Caco-2 (cell line): ENCODE measurements at regions not wholly inside any gene's neighbourhood (a gene's known extent, or its start where the extent isn't known, plus 50 kb on each side); places are given as distances from the start of the nearest gene placed in this dataset.
"Not testable (repeated sequence)": the region's sequence is repeated elsewhere in the genome, so short reads cannot be mapped to it uniquely, and the experiment has no call there.

Source experiments
- BruUV-seq: library from RNA; stranded (reverse); fragments of 400-500 nt; replicated peaks from 2 replicates; lab custom pipeline; 2021; lab: Mats Ljungman, UMichigan
- CTCF ChIA-PET: fragments of 300-600 bp; sonication (Branson Sonifier 250); formaldehyde crosslinking; loops from one replicate; lab custom pipeline; 2022; ENCODE audit warnings: antibody characterized with exemption; lab: Charles Lee
- POLR2A ChIA-PET: fragments of 300-600 bp; sonication (Branson Sonifier 250); formaldehyde crosslinking; loops from one replicate; lab custom pipeline; 2022; ENCODE audit warnings: antibody characterized with exemption; lab: Charles Lee
- DNase-seq, 2 experiments: peaks; one replicate each; pipeline versions ENCODE4 v3.0.0 to v3.0.0-alpha.2; 2020 to 2022
- H3K27me3 ChIP-seq: replicated peaks from 2 replicates; pipeline ENCODE4 v1.6.0; 2011; ENCODE audit warnings: low read length; ENCODE audit not compliant: control insufficient read depth, insufficient read depth
- H3K36me3 ChIP-seq: 2 replicates; pipeline ENCODE4 v1.5.1; 2011; ENCODE audit warnings: low read length; ENCODE audit not compliant: control insufficient read depth, insufficient read depth
- H3K4me1 ChIP-seq: fragments of 250-450 bp; sonication (Bioruptor Pico); 2 replicates; pipeline ENCODE4 v1.5.1; 2020; ENCODE audit warnings: mild to moderate bottlenecking
- H3K4me3 ChIP-seq: 2 replicates; pipeline ENCODE4 v1.5.1; 2011; ENCODE audit warnings: low read depth, mild to moderate bottlenecking, control low read depth, low read length
- H3K9me3 ChIP-seq: fragments of 250-450 bp; sonication (Bioruptor Pico); 2 replicates; pipeline ENCODE4 v1.5.1; 2020; ENCODE audit warnings: mild to moderate bottlenecking, moderate library complexity
- H3K27ac Mint-ChIP-seq: one replicate; pipeline ENCODE4 v1.8.0; 2022; ENCODE audit warnings: mixed read lengths; ENCODE audit not compliant: unreplicated experiment
- H3K27me3 Mint-ChIP-seq: one replicate; pipeline ENCODE4 v1.8.0; 2022; ENCODE audit warnings: mixed read lengths; ENCODE audit not compliant: insufficient read depth, unreplicated experiment
- H3K36me3 Mint-ChIP-seq: one replicate; pipeline ENCODE4 v1.8.0; 2022; ENCODE audit warnings: mild to moderate bottlenecking, mixed read lengths; ENCODE audit not compliant: insufficient read depth, unreplicated experiment
- H3K4me1 Mint-ChIP-seq: one replicate; pipeline ENCODE4 v1.8.0; 2022; ENCODE audit warnings: low read depth, mixed read lengths; ENCODE audit not compliant: unreplicated experiment
- H3K4me3 Mint-ChIP-seq: one replicate; pipeline ENCODE4 v1.8.0; 2022; ENCODE audit warnings: mild to moderate bottlenecking, moderate library complexity, mixed read lengths; ENCODE audit not compliant: unreplicated experiment
- H3K9me3 Mint-ChIP-seq: one replicate; pipeline ENCODE4 v1.8.0; 2022; ENCODE audit warnings: mixed read lengths; ENCODE audit not compliant: unreplicated experiment
- intact Hi-C: fragments of 100-400 bp; cut with micrococcal nuclease; formaldehyde crosslinking; loops from one replicate; pipeline ENCODE4 v1.10.0; 2022; ENCODE audit not compliant: unreplicated experiment
- TF ChIP-seq, protein P1 (sequence below), 2 experiments: fragments of 200-600 bp in 1 of 2; IDR thresholded peaks; 1 replicate in 1 of 2; 2 replicates in 1 of 2; pipeline versions ENCODE4 v1.5.1 to v1.8.0; 2011 to 2022; ENCODE audit warnings: antibody characterized with exemption in 1 of 2, control low read depth in 1 of 2, inconsistent platforms in 1 of 2, low read depth in 1 of 2, low read length in 1 of 2, mild to moderate bottlenecking in 1 of 2, moderate library complexity in 1 of 2; ENCODE audit not compliant: insufficient read depth in 1 of 2, severe bottlenecking in 1 of 2, unreplicated experiment in 1 of 2

DNA sequence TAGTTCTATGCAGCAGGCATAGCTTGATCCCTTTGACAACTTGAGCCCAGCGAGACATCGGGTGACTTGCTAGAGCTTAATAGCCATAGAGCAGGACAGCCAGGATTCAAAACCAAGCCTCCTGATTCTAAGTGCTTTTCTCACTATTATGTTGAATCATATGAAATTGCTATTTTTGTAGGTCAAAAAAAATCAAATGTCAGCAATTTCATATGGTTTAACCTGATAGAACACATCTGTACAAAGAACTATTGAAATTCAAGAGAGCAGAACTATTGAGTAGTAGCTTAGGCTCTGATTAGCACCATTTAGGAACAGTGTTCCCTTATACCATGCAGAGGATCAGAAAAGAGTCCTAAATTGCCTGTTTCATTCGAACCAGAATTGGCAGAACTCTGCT lies 132.0 kb downstream of the EMP1 start:
- H3K9me3 ChIP-seq = peaks cover 7% of the 10 kb centered on the region; the same call in 1 of the 2 replicates
- no peak overlapping the region for H3K27ac Mint-ChIP-seq
- no peaks in the 10 kb centered on the region; the same call in 1 of the 2 replicates for H3K27me3 ChIP-seq
- ChIA-PET CTCF (no interaction called here), POLR2A (no interaction called here)
- intact Hi-C loops = no loop called here
- no peaks in the 10 kb centered on the region for H3K4me1 ChIP-seq
- H3K9me3 Mint-ChIP-seq = peaks cover 13% of the 10 kb centered on the region
- peaks cover 18% of the 10 kb centered on the region for H3K27me3 Mint-ChIP-seq
- no peak overlapping the region for H3K4me3 ChIP-seq
- H3K4me1 Mint-ChIP-seq = no peaks in the 10 kb centered on the region
- H3K4me3 Mint-ChIP-seq = no peak overlapping the region
- no peaks in the 10 kb centered on the region for H3K36me3 Mint-ChIP-seq
- BruUV-seq = no TSS peak
- TF ChIP-seq, protein P1, sequence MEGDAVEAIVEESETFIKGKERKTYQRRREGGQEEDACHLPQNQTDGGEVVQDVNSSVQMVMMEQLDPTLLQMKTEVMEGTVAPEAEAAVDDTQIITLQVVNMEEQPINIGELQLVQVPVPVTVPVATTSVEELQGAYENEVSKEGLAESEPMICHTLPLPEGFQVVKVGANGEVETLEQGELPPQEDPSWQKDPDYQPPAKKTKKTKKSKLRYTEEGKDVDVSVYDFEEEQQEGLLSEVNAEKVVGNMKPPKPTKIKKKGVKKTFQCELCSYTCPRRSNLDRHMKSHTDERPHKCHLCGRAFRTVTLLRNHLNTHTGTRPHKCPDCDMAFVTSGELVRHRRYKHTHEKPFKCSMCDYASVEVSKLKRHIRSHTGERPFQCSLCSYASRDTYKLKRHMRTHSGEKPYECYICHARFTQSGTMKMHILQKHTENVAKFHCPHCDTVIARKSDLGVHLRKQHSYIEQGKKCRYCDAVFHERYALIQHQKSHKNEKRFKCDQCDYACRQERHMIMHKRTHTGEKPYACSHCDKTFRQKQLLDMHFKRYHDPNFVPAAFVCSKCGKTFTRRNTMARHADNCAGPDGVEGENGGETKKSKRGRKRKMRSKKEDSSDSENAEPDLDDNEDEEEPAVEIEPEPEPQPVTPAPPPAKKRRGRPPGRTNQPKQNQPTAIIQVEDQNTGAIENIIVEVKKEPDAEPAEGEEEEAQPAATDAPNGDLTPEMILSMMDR (IDR thresholded peaks at IDR 0.05; ENCODE audit: insufficient read depth in 1 of 2, low read depth in 1 of 2, low read length in 1 of 2, severe bottlenecking in 1 of 2, unreplicated experiment in 1 of 2) = no peak
- DNase-seq = no peak
- no peaks in the 10 kb centered on the region for H3K36me3 ChIP-seq

DNA sequence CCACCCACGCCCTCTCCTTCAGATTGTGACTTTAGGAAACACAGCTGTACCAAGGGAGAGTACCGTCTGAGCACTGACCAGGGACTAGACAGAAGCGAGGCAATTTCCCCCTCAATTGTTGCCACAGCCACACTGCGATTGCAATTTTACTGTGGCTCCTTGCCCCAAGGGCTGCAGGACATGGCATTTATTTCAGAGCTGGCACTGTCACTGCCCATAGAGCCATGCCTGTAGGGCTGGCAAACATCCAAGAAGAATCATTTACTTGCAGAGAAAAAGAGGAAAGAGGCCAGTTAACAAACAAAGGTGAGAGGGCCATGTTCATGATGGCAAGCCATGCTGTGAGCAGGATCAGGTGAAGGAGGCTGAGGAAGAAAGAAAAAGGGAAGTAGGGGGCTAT lies 129.6 kb downstream of the EMP1 start:
- no peaks in the 10 kb centered on the region; the same call in 1 of the 2 replicates for H3K27me3 ChIP-seq
- POLR2A ChIA-PET = no interaction called here
- intact Hi-C loops = no loop called here
- 0 out of 2 replicates have a peak, but pooled peaks cover 5% of the 10 kb centered on the region for H3K9me3 ChIP-seq
- TF ChIP-seq, protein P1 (IDR thresholded peaks at IDR 0.05; ENCODE audit: insufficient read depth in 1 of 2, low read depth in 1 of 2, low read length in 1 of 2, severe bottlenecking in 1 of 2, unreplicated experiment in 1 of 2) = no peak
- no peaks in the 10 kb centered on the region for H3K36me3 ChIP-seq
- H3K27ac Mint-ChIP-seq = no peak overlapping the region
- H3K4me3 ChIP-seq = no peak overlapping the region
- no TSS peak for BruUV-seq
- peaks cover 21% of the 10 kb centered on the region for H3K27me3 Mint-ChIP-seq
- no peaks in the 10 kb centered on the region for H3K9me3 Mint-ChIP-seq
- no peaks in the 10 kb centered on the region for H3K4me1 Mint-ChIP-seq
- no peak for DNase-seq
- no peaks in the 10 kb centered on the region for H3K4me1 ChIP-seq
- no peaks in the 10 kb centered on the region for H3K36me3 Mint-ChIP-seq
- CTCF ChIA-PET = interaction anchor here (0.6 to 0.8 kb wide), 2 partner anchors 70 to 350 kb away, joined by 3 to 5 read pairs; no protein-coding TSS in a partner anchor
- H3K4me3 Mint-ChIP-seq = no peak overlapping the region

DNA sequence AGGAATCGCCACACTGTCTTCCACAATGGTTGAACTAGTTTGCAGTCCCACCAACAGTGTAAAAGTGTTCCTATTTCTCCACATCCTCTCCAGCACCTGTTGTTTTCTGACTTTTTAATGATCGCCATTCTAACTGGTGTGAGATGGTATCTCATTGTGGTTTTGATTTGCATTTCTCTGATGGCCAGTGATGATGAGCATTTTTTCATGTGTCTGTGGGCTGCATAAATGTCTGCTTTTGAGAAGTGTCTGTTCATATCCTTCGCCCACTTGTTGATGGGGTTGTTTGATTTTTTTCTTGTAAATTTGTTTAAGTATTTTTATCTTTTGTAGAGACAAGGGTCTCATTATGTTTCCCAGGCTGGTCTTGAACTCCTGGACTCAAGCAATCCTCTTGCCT lies 128.5 kb downstream of the EMP1 start:
- H3K4me3 Mint-ChIP-seq, H3K4me1 Mint-ChIP-seq, POLR2A ChIA-PET, H3K4me3 ChIP-seq, H3K27ac Mint-ChIP-seq, BruUV-seq, intact Hi-C loops, H3K36me3 Mint-ChIP-seq, H3K4me1 ChIP-seq, CTCF ChIA-PET, H3K27me3 ChIP-seq, H3K36me3 ChIP-seq, H3K9me3 Mint-ChIP-seq, DNase-seq, H3K9me3 ChIP-seq: not testable (repeated sequence)
- H3K27me3 Mint-ChIP-seq = peaks cover 21% of the 10 kb centered on the region
